ENCODE measurements at regions not wholly inside any gene's neighbourhood (a gene's known extent, or its start where the extent isn't known, plus 50 kb on each side); places are given as distances from the start of the nearest gene placed in this dataset.
"Not testable (repeated sequence)": the region's sequence is repeated elsewhere in the genome, so short reads cannot be mapped to it uniquely, and the experiment has no call there.

- H3K36me3 Mint-ChIP-seq (ENCODE audit: low read depth): no peaks in the 10 kb centered on the region
- no peak overlapping the region for H3K4me3 Mint-ChIP-seq
- no peaks in the 10 kb centered on the region for H3K9me3 Mint-ChIP-seq
- peaks cover 27% of the 10 kb centered on the region for H3K27me3 Mint-ChIP-seq
- H3K27ac Mint-ChIP-seq: no peak overlapping the region
- DNase-seq (no peak), ATAC-seq (no peak)
- no peaks in the 10 kb centered on the region for H3K4me1 Mint-ChIP-seq
These were observed 347.4 kb downstream of the RRAGC start for GRCh38 chr1:38512024-38512767.

DNA sequence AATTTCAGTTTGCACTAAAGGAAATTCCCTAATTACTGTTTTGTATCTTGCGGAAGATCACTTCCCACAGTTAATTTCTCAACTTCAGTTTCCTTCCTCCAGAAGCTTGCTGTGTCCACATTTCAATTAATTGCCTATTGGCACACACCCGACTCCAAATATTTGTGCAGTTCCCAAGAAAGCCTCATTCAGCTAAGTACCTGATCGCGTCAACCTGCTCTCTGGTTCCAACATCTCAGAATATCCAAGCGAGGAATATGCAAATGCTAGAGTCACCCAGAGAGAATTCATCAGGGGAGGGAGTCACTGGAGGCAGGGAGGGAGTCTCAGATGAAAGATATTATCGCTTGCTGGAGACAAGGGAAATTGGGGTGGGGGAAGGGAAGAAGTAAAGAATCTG, 351.3 kb downstream of the RRAGC start:
- Mint-ChIP-seq H3K4me3 (no peak overlapping the region), H3K27me3 (peaks cover 37% of the 10 kb centered on the region)

GRCh38 chr1:38507563-38507962, 352.0 kb downstream of the RRAGC start:
- H3K27ac Mint-ChIP-seq: no peak overlapping the region
- H3K27me3 Mint-ChIP-seq: peaks cover 37% of the 10 kb centered on the region
- DNase-seq: no peak
- no peaks in the 10 kb centered on the region for H3K9me3 Mint-ChIP-seq
- H3K36me3 Mint-ChIP-seq (ENCODE audit: low read depth): no peaks in the 10 kb centered on the region
- no peak overlapping the region for H3K4me3 Mint-ChIP-seq
- ATAC-seq: no peak
- no peaks in the 10 kb centered on the region for H3K4me1 Mint-ChIP-seq

More for the DNA sequence above, 351.3 kb downstream of the RRAGC start:
- no peak for DNase-seq
- Mint-ChIP-seq H3K36me3 (ENCODE audit: low read depth) (no peaks in the 10 kb centered on the region), H3K27ac (no peak overlapping the region), H3K4me1 (no peaks in the 10 kb centered on the region), H3K9me3 (no peaks in the 10 kb centered on the region)
- no peak for ATAC-seq

GRCh38 chr1:38505944-38506343, 353.6 kb downstream of the RRAGC start:
- Mint-ChIP-seq H3K4me1 (no peaks in the 10 kb centered on the region), H3K27ac (no peak overlapping the region), H3K36me3 (ENCODE audit: low read depth) (no peaks in the 10 kb centered on the region), H3K27me3 (peaks cover 26% of the 10 kb centered on the region), H3K9me3 (no peaks in the 10 kb centered on the region), H3K4me3 (no peak overlapping the region)
- DNase-seq (no peak), ATAC-seq (no peak)

DNA sequence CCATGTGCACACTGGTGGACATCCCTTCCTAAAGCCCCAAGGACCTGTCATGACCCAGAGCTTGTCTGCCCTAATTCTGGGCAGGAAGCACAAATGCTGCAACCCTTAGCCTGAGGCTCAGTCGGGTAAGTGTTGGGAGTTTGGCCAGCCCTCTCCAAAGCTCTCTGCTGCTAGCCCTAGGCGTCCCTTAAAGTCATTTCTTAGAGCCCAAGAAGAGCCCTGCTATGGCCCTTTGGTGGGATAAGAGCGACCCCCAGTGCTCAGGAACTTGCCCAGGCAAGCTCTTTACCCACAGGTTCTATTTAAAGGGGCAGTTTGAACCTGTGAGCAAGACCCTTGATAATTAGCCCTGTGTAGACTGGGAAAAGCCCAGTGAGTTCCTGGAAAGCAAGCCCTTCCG, 356.8 kb downstream of the RRAGC start:
- H3K4me3 Mint-ChIP-seq: no peak overlapping the region
- peaks cover 16% of the 10 kb centered on the region for H3K27me3 Mint-ChIP-seq

GRCh38 chr1:38500891-38501290, 358.7 kb downstream of the RRAGC start:
- H3K4me1 Mint-ChIP-seq: peaks cover 2% of the 10 kb centered on the region
- no peaks in the 10 kb centered on the region for H3K36me3 Mint-ChIP-seq (ENCODE audit: low read depth)
- no peak for ATAC-seq
- peaks cover 14% of the 10 kb centered on the region for H3K27me3 Mint-ChIP-seq
- H3K27ac Mint-ChIP-seq: no peak overlapping the region
- H3K9me3 Mint-ChIP-seq: no peaks in the 10 kb centered on the region
- no peak for DNase-seq
- H3K4me3 Mint-ChIP-seq: no peak overlapping the region

More for the DNA sequence above, 356.8 kb downstream of the RRAGC start:
- DNase-seq (no peak), ATAC-seq (no peak)
- Mint-ChIP-seq H3K36me3 (ENCODE audit: low read depth) (no peaks in the 10 kb centered on the region), H3K9me3 (no peaks in the 10 kb centered on the region), H3K4me1 (peaks cover 2% of the 10 kb centered on the region), H3K27ac (no peak overlapping the region)

DNA sequence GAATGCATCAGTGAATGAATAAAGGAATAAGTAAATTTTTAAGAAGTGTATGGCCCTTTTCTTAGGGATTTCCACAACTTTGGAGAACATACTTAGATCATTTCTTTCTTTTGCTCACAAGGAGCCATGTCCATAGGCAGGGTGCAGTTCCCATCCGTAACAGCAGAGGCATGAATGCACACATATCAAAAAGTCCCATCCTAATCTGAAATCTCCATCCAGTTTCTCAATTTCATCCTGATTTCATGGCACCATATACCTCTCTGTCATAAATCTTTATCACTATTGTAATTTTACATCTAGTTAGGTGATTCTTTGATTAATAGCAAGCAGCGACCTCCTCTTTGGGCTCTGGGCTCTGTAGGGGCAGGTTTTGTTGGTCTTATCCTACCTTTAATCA, 359.2 kb downstream of the RRAGC start:
- Mint-ChIP-seq H3K27ac (no peak overlapping the region), H3K36me3 (ENCODE audit: low read depth) (no peaks in the 10 kb centered on the region), H3K4me3 (no peak overlapping the region), H3K9me3 (no peaks in the 10 kb centered on the region), H3K4me1 (peaks cover 2% of the 10 kb centered on the region), H3K27me3 (peaks cover 12% of the 10 kb centered on the region)
- ATAC-seq (no peak), DNase-seq (no peak)

- no peak for ATAC-seq
- Mint-ChIP-seq H3K27me3 (peaks cover 10% of the 10 kb centered on the region), H3K4me3 (no peak overlapping the region), H3K36me3 (ENCODE audit: low read depth) (no peaks in the 10 kb centered on the region), H3K4me1 (peaks cover 2% of the 10 kb centered on the region), H3K27ac (no peak overlapping the region), H3K9me3 (no peaks in the 10 kb centered on the region)
- no peak for DNase-seq
These were observed 360.9 kb downstream of the RRAGC start for GRCh38 chr1:38498686-38499085.

DNA sequence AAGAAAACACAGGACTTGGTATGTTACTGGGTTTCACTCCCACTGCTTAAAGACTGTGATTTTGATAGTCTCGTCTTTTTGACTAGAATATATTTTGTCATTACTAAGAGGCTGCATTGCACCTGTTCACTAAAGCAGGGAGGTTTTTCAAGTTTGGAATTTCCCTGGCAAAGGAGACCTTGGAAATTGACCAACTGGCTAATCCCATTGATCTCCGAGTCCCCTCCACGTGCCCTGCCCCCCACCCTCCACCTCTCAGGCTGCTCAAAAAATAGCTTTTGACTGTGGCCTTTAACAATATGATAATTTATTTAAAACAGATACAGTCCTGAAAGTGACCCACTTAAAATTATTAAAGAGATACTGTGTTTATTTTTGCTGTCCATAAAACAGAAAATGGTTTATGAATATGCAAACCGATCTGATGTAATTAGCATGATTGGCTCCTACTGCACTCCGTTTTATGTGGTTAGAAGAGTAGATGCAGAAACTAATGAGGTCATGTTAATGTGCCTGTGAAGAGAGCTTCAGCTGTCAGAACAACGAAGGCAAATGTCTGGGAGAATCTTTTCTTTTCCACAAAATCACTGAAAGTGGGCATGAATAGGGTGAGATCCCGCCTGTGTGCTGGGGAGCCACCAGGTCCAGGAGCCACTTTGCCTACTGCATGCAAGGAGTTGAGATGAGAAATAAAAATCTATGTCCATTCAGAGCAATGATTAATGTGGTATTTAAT, 361.5 kb downstream of the RRAGC start:
- no peak overlapping the region for H3K27ac Mint-ChIP-seq
- DNase-seq (no peak), ATAC-seq (no peak)
- no peaks in the 10 kb centered on the region for H3K9me3 Mint-ChIP-seq
- H3K4me3 Mint-ChIP-seq: no peak overlapping the region
- no peaks in the 10 kb centered on the region for H3K36me3 Mint-ChIP-seq (ENCODE audit: low read depth)
- peaks cover 8% of the 10 kb centered on the region for H3K27me3 Mint-ChIP-seq
- H3K4me1 Mint-ChIP-seq: peaks cover 2% of the 10 kb centered on the region

GRCh38 chr1:38493306-38493705, 366.3 kb downstream of the RRAGC start:
- H3K4me3 Mint-ChIP-seq; ATAC-seq; H3K36me3 Mint-ChIP-seq (ENCODE audit: low read depth); H3K27me3 Mint-ChIP-seq; H3K9me3 Mint-ChIP-seq; H3K4me1 Mint-ChIP-seq; DNase-seq; H3K27ac Mint-ChIP-seq: not testable (repeated sequence)

DNA sequence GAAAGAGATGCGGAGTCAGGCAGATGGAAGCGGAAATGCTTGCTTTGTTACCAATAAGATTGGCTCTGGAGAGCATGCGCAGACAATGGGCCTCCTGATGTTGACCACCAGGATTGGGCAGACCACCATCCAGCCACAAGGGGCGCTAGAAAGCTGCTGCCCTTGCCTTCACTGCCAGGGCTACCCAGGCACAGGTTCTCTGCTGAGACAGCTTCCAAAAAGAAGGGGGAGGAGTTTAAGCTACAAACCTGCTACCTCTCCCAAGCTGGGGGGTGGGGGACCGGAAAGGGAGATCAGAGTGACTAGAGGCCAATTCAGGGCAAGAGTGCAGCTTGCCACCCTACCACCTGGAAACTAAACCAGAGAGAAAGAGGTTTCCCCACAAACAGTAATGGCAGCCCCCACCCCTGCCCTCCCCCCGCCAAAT, 369.7 kb downstream of the RRAGC start:
- Mint-ChIP-seq H3K9me3 (no peaks in the 10 kb centered on the region), H3K4me3 (no peak overlapping the region), H3K27ac (no peak overlapping the region), H3K27me3 (peaks cover 19% of the 10 kb centered on the region), H3K4me1 (no peaks in the 10 kb centered on the region), H3K36me3 (ENCODE audit: low read depth) (no peaks in the 10 kb centered on the region)
- DNase-seq: peak; percentile 68
- no peak for ATAC-seq

DNA sequence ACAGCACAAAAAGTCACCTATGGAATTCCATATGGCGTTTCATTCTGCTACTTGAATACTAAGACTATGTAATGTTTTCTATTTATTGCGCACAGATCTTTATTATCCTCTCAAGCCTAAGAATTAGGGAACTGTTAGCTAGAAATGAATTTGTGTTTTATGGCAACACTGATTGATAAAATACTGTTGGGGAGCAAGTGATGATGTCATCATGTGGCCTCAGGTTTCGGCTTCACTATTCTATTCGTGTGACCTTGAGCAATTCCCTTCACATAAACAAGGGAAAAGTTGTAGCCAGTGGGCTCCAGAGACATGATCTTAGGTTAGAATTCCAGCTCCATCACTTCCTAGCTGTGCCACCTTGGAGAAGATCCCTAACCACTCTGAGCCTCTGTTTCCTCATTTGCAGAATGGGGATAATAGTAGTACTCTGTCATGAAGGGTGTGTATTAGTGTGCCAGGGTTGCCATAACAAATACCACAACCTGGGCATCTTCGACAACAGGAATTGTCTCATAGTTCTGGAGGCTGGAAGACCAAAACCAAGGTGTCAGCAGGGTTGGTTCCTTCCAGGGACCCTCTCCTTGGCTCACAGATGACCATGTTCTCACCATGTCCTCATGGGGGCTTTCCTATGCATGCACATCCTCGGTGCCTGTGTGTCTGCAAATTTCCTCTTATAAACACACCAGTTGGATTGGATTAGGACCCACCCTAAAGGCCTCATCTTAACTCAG, 371.2 kb downstream of the RRAGC start:
- ATAC-seq (no peak), DNase-seq (no peak)
- no peaks in the 10 kb centered on the region for H3K9me3 Mint-ChIP-seq
- no peaks in the 10 kb centered on the region for H3K36me3 Mint-ChIP-seq (ENCODE audit: low read depth)
- H3K27ac Mint-ChIP-seq: no peak overlapping the region
- H3K4me3 Mint-ChIP-seq: no peak overlapping the region
- peaks cover 27% of the 10 kb centered on the region for H3K27me3 Mint-ChIP-seq
- H3K4me1 Mint-ChIP-seq: no peaks in the 10 kb centered on the region

- H3K9me3 Mint-ChIP-seq: no peaks in the 10 kb centered on the region
- H3K27ac Mint-ChIP-seq: no peak overlapping the region
- H3K36me3 Mint-ChIP-seq (ENCODE audit: low read depth): no peaks in the 10 kb centered on the region
- no peaks in the 10 kb centered on the region for H3K4me1 Mint-ChIP-seq
- DNase-seq (no peak), ATAC-seq (no peak)
- H3K4me3 Mint-ChIP-seq: no peak overlapping the region
- H3K27me3 Mint-ChIP-seq: peaks cover 27% of the 10 kb centered on the region
These were observed 372.2 kb downstream of the RRAGC start for GRCh38 chr1:38487396-38487795.

- DNase-seq: no peak
- Mint-ChIP-seq H3K27me3 (peaks cover 34% of the 10 kb centered on the region), H3K27ac (no peak overlapping the region), H3K4me3 (no peak overlapping the region), H3K36me3 (ENCODE audit: low read depth) (no peaks in the 10 kb centered on the region), H3K4me1 (no peaks in the 10 kb centered on the region), H3K9me3 (no peaks in the 10 kb centered on the region)
- no peak for ATAC-seq
These were observed 373.5 kb downstream of the RRAGC start for GRCh38 chr1:38486085-38486484.
